RKO (cell line): ENCODE measurements at regions not wholly inside any gene's neighbourhood (a gene's known extent, or its start where the extent isn't known, plus 50 kb on each side); places are given as distances from the start of the nearest gene placed in this dataset.
"Not testable (repeated sequence)": the region's sequence is repeated elsewhere in the genome, so short reads cannot be mapped to it uniquely, and the experiment has no call there.

Source experiments
- DNase-seq: peaks from one replicate; pipeline ENCODE4 v3.0.0-alpha.2; 2016; ENCODE audit warnings: low spot score

DNA sequence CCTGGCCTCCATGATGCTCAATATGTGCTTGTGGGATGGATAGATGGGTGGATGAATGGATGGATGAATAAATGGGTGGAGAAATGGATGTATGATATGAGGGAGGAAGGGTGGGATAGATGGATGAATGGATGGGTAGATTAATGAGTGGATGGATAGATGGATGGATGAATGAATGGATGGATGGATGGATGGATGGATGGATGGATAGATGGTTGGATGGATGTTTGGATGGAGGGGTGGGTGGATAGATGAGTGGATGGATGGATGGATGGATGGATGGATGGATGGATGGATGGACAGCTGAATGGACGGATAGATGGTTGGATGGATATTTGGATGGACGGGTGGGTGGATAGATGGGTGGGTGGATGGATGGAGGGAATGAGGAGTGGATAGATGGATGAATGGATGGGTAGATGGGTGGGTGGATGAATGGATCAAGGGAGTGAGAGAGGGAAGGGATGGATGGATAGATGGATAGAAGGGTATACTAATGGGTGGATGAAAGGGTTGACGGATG, 139.4 kb downstream of the CEBPB start:
- no peak for DNase-seq

- no peak for DNase-seq
Observed at GRCh38 chr20:50330504-50331313, 140.1 kb downstream of the CEBPB start.

GRCh38 chr20:50331469-50332363, 141.1 kb downstream of the CEBPB start:
- DNase-seq = no peak

GRCh38 chr20:50332491-50332980, 141.9 kb downstream of the CEBPB start:
- no peak for DNase-seq

- DNase-seq = no peak
Observed at GRCh38 chr20:50333131-50333670, 142.6 kb downstream of the CEBPB start.

DNA sequence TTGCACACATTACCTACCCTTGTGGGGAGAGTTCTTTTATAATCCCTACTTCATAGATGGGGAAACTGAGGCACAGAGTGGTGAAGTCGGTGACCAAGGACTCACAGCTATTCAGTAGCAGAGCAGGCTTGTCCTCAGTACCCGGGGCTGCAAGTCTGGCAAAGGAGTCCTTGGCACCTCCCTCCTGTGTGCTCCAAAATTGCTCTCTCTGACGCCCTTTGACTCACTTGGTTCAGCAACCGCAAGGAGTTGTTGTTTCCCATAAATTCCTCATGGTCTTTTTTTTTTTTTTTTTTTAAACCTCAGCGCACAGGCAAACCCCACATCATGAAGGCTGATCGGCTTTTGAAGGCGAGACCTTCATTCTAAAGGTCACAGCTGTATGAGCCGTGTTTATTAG, 143.2 kb downstream of the CEBPB start:
- no peak for DNase-seq

GRCh38 chr20:50334512-50334911, 143.9 kb downstream of the CEBPB start:
- not testable (repeated sequence) for DNase-seq

- DNase-seq = peak; percentile 63
Observed at GRCh38 chr20:50335105-50335504, 144.5 kb downstream of the CEBPB start.

DNA sequence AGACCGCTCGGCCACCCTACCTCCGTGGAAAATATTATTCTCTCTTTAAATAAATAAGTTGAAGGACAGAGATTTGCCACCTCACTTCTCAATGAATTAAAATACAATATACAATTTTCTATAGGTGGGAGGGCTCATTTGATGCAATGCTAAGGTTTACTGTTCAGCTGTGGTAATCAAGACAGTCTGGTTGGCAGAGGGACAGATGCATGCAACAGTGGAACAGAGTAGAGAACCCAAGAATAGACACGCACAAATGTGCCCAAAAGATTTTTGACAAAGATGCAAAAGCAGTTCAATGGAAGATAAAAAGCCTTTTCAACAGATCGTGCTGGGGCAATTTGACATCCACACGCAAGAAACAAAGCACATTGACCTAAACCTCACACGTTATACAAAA, 145.2 kb downstream of the CEBPB start:
- no peak for DNase-seq

DNA sequence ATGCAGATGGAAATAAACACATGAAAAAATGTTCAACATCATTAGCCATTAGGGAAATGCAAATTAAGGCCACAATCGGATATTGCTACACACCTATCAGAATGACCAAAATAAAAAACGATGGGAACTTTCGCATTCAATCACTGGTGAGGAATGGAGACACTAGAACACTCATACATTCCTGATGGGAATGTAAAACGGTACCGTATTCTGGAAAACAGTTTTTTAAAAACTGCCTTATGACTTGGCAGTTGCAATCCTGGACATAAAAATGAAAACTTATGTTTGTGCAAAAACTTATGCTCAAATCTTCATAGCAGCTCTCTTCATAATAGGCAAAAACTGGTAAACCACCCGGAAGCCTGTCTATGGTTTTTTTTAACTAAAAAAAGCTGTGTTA, 146.0 kb downstream of the CEBPB start:
- no peak for DNase-seq

- no peak for DNase-seq
Observed at GRCh38 chr20:50337521-50338466, 147.2 kb downstream of the CEBPB start.

- DNase-seq = no peak
Observed at GRCh38 chr20:50338479-50339391, 148.1 kb downstream of the CEBPB start.

- no peak for DNase-seq
Observed at GRCh38 chr20:50339466-50339901, 148.9 kb downstream of the CEBPB start.

GRCh38 chr20:50340541-50340940, 149.9 kb downstream of the CEBPB start:
- no peak for DNase-seq

- no peak for DNase-seq
Observed at GRCh38 chr20:50341050-50341449, 150.4 kb downstream of the CEBPB start.

DNA sequence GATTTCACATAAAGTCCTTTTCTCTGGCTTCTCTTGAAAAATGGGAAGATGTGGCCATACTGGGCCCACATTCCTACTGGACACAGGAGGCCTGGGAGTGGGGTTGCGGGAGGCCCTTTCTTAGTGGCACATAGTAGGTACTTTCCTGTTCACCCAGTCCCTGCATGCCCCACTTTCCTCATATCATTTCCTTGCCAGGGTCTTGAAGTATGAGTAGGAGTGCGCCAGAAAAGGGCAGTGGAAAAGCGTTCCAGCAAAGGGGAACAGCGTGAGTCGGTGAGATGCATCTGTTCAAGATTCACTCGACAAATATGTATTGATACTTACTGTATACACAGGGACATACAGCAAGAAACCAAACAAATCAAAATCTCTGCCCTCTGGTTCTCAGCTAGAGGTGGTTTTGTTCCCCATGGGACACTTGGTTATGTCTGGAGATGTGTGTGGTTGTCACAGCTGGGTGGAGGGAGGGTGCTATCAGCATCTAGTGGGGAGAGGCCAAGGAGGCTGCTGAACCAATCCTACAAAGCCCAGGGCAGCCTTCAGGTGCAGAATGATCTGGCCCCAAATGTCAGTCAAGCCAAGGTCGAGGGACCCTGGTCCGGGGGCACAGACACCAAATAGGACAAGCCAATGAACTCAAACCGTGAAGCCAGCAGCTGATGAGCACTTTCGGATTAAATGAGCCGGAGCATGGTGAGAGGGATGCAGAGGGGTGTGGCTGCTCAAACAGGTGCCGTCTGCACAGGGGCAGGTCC, 151.4 kb downstream of the CEBPB start:
- no peak for DNase-seq

DNA sequence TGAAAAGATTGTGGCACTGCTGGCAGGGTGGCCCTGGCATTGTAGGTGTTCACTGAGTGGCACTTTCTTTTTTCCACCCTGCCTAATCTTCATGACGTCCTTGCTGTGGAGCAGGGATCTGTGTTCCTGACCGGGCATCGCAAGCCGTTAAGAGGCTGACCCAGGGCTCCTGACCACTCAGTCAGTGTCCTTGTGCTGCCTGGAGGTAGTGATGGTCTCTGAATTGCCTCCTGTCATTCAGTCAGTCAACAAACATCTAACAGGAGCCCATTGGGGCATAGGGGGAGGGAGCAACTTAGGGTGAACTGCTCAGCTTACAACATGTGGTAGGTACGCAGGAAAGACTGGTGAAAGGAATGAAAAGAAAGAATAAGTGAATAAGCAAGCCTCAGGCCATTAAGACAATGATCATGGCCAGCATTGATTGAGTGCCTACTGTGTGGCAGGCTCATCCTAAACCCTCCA, 152.0 kb downstream of the CEBPB start:
- DNase-seq = no peak

DNA sequence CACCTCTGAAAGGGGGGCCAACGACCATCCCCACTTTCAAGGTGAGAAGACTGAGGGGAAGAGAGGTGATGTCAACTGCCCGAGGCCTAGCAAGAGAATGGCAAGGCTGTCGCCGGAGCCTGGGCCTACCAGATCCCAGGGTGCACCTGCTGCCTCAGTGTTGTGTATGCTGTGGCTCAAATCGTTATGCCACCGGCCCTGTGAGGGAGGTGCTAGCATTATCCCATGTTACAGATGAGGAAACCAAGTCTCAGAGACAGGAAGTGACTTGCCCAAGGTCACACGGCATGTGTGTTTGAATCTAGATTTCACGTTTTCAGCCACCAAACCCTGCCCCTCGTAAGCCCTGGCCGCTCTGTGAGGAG, 152.5 kb downstream of the CEBPB start:
- DNase-seq = no peak

GRCh38 chr20:50343490-50344179, 153.0 kb downstream of the CEBPB start:
- DNase-seq = no peak
